HG02610 (cell line): ENCODE measurements at regions not wholly inside any gene's neighbourhood (a gene's known extent, or its start where the extent isn't known, plus 50 kb on each side); places are given as distances from the start of the nearest gene placed in this dataset.

Experiments
- ATAC-seq: cut with Tn5 transposase; IDR thresholded peaks from one replicate; pipeline ENCODE4 v1.9.1; 2021; ENCODE audit warnings: mild to moderate bottlenecking, moderate library complexity; ENCODE audit not compliant: unreplicated experiment

DNA sequence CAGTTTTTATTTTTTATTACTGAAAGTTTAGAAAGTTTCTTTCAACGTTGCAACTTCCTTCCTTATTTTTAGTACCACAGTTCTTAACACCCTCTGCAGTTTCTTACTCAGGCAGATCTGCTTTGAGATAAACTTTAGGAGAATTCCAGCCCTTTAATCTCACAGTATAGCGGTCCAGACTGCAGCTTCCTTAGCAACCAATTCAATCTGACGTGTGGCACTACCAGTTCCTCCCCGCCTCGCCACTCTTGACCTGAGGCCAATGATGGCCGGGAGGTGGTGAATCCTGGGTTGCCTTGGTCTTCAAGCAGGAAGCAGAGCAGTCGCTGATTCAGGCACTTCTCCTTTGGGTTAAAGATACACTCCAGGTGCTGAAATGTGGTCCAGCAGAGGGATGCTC, 334.3 kb upstream of the TRPC7 start:
- no peak for ATAC-seq

DNA sequence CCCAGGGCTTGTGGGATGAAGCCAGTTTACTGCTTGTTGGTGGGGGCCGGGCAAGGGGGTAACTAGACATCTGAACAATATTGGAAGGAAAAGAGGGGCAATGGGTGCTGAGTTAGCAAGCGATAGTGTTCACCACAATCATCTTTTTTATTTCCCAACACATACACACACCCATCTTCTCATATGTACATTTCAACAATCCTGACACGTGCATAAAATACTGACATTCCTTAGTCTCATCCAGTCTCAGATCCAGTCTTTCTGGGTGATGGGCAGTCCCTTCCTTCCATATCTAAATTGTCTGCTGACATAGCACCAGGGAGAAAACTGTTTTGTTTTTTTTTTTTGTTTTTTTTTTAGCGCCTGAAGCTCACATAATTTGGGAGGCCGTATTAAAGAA, 333.6 kb upstream of the TRPC7 start:
- ATAC-seq: no peak

DNA sequence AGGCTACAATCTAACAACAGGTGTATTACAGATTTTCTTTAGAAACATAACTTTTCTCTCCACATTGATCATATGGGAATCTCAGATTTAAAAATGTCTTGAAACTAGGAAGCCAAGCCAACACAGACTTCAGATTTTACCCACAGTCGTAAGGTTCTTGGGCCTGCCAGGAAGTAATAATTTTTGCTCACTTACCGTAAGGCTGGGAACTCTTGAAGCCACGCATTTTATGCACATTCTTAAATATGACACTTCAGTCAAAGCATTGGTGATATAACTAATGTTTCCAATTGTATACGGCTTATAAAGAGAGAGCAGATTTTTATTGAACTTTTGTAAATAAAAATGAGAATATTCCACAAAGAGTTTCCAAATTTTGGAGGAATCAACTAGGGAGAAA, 328.9 kb upstream of the TRPC7 start:
- ATAC-seq: no peak

DNA sequence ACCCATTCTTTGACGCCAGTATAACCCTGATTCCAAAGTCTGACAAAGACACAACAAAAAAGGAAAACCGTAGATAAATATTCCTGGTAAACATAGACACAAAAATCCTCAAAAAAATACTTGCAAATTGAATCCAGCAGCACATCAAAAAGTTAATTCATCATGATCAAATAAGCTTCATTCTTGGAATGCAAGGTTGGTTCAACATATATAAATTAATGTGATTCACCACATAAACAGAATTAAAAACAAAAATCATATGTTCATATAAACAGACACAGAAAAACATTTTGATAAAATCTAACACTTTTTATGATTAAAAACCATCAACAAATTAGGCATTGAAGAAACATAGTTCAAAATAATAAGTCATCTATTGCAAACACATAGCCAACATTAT, 324.2 kb upstream of the TRPC7 start:
- no peak for ATAC-seq

DNA sequence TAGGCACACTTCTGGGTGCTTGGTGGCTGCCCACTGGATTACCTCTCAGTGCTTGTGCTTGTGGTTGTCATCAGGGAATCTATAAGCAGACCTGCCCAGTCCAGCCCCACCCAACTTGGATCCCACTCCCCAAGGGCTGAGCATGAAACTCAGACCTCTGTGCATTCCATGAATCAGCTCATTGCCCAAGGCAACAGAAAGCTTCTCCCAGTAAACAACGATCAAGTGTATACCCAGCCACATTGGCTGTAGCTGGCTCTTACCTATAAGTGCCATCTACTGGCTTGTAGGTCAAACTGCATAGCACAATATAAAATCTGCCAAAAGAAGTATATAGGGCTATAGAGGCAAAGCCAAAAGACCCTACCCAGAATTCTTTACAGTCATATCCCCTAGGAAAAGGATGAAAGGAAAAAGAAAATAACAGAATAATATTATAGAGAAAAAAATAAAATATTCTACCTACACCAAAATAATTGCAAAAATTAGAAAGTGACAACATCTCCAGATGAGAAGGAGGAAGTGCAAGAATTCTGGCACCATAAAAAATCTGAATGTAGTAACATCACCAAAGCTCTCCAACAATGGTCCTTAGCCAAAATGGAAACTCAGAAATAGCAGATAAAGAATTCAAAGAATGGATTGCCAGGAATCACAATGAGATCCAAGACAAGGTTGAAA, 321.0 kb upstream of the TRPC7 start:
- no peak for ATAC-seq

DNA sequence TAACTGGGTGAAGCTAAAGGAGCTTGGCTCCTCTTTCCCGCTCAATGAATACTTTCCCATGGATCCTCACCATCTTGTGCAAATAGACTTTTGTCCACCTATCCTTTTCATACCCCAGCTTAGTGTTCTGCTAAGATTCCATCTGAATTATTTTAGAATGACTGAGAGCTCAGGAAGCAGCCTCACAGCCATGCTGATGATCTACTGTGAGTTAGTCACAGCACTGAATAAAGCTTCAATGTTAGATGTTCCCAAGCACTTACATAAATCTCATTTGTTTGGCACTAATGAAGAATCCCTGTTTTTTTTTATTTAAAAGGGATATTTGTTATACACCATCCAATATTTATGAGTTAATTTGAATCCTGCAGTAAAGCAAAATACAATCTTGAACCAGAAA, 317.6 kb upstream of the TRPC7 start:
- ATAC-seq: no peak

DNA sequence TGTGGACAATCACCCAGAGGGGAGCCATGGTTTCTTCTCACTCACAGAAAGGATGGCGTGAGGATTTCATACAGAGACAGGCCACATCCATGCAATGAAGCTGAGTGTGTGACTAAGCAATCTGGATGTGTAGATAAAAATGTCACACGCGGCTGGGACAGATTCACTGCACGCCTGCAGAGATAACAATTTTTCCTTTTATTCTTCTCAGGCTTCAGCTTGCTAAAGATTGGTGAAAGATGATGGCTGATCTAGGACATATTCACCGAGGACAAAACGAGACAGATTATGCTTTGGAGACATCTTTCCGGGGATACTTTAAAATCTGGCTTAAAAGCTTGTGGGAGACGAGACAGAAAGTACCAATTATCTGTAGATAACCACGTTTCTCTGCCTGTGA, 313.9 kb upstream of the TRPC7 start:
- ATAC-seq: no peak

DNA sequence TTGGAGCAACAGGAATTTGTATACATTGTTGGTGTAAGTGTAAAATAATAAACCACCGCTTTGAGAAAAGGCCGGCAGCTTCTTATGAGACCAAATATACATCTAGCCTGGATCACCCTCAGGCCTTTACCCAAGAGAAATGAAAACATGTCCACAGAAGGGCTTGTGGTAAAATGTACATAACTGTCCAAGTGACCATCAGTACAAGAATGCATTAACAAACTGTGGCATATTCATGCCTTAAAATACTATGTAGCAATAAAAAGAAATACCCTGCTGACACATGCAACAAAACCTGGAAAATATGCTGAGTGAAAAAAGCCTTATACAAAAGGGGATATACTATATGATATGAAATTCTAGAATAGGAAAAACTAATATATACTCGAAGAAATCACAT, 311.9 kb upstream of the TRPC7 start:
- ATAC-seq: no peak

DNA sequence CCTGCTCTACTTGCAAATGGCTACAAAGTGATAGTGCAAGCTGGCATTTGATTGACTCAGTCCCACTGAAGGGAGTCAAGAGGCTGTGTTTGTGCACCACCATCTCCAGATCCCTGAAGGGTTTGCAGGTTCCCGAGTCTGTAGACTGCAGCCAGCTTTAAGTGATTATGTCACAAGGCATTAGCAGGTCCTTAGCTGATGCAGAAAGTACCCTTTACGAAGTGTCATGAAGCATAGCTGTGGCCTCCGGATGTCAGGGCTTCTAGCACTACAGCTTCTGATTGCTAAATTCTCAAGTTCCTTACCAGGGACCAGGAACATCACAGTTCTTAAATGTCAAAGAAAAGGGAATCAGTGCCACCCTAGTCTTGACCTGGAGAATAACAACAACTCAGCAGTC, 311.3 kb upstream of the TRPC7 start:
- ATAC-seq: no peak

DNA sequence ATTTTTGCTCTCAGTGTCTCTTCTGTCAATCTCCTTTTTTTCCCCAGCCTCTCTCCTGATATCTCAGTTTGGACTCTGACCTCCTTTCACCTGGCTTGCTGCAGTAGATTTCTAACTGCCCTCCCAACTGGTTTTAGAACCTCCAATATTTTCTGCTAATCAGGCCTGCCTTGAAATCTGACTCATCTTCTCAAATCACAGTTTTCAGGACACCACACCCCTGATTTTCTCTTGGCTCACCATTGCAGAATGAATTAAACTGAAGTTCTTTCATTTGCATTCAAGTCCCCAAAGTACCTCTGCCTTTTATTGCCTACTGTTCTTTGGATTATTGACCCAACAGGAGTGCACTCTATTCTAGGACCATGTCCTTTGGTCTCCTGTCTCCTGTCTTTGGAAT, 310.4 kb upstream of the TRPC7 start:
- no peak for ATAC-seq

DNA sequence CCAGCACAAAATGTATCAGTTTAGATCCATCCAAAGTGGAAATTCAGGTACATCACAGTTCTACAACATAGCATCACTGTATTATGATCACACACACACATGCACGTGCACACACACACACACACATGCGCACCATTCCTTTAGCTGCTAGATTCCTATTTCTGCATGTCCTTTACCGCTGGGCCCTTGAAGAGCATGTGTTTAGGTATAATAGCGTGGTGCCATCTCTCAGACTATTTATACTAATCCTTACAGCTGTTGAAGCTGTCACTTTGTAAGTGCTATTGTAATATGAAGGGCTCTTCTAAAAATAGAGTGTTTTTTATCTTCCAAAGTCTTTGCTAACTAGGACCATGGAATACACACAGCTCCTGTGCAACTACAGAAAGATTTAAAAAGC, 308.8 kb upstream of the TRPC7 start:
- no peak for ATAC-seq

DNA sequence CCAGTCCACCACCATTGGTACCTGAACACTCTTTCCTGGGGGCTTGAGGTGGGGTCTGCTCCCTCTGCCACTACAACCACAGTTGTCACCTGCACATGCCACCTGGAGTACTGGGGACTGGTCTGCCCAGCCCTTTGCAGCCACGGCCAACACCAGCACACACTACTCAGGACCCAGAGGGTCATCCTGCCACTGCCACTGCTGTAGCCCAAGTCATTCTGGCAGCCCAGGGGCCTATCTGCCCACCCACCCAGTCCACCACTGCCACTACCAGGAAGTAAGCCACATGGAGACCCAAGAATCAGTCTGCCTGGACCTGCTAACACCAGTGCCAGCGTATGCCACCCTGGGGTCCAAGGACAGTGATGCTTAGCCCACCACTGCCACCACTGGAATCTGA, 302.4 kb upstream of the TRPC7 start:
- no peak for ATAC-seq

DNA sequence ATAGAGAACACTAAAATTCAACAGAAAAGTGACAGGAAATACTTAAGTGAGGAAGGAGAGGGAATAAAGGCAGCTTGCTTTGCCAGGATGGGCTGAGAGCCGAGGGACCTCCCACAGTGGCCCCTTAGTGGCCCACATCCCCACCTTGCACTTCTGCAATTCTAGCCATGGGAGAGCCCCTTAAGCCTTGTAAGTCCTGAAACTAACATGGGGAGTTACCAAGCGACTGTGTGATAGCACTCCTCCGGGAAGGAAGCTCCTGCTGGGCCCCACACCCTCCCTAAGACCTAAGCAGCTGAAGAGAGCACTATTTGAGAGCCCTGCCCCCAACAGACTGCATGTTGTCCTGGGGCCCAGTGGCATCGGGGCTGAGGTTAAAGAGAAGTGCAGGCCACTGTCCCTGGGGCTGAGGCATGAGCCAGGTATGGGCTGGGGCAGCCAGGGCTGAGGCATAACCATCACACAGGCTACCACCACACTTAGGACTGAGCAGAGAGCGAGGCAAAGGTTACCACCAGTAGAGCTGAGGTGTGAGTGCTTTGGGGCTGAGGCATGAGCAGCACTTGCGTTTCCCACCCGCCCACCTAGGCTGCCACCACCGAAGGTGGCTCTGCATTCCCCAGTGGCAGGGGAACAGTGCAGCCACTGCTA, 301.8 kb upstream of the TRPC7 start:
- peak; percentile 68 for ATAC-seq

DNA sequence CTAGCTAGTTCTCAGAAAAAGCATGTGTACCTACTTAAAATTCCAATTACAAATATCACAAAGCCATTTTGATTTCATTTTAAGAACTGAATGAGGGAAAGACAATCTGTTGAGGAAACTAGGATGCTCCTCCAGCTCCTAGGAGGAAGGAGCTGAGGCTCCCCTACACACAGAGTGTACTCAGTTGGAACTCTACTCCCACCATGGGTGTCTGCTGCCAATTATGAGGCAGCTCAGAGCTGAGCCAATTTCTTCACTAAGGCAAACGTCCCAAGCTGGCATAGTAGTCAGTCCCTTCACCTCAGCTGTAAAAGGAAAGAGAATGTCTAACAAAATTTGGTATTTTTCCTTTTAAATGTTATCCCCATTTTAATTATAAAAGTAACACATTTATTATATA, 300.0 kb upstream of the TRPC7 start:
- no peak for ATAC-seq

DNA sequence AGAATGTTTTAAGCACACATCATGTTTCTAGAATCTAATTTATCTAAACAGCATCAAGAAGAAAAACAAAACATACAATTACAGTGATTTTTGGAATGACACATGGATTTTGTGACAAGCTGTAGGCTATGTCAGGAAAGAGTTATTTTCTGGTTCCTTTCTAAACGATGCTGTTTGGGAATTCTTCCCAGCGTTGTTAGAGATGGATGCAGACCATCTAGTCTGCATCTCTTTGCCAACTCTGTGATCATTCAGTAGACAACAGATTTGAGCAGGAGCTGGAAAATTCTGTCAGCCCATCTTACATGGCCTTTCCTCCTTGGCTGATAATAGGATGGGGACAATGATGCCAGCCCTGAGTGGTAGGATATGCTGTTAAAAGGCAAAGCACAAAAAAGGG, 295.7 kb upstream of the TRPC7 start:
- no peak for ATAC-seq

DNA sequence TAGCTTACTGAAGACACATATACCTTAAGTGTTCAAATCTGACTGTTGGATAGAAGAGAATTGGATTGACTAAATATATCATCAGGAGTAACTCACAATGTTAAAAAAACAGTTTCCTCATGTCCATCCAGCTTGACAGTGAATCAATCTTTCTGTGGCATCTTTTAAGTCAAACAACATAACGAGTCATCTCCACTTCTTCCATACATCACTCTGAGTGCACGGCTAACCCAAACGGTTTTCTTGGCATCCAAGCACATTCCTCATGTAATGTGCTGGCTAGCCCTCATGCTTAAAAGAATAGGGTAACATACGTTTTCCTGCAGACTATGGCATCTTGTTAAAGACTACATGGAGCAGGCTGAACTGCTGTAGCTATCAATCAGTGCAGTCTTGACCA, 291.5 kb upstream of the TRPC7 start:
- ATAC-seq: no peak

DNA sequence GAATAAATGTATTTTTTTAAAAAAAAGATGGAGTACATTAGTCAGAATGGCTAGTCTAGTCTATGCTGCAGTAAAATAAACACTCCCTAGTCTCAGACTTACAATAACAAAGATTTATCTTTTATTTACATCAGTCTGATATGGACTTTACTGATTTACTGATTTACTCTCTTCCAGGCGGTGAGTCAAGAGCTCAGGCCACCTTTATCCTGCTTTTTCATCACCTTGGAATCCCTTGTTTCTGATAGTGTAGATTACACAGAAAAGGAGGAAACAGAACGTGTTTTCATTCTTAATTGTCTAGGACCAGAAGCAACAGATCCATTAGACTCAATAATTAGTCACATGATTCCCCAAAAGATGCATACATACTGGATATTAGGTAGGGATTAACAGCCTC, 290.1 kb upstream of the TRPC7 start:
- ATAC-seq: no peak

DNA sequence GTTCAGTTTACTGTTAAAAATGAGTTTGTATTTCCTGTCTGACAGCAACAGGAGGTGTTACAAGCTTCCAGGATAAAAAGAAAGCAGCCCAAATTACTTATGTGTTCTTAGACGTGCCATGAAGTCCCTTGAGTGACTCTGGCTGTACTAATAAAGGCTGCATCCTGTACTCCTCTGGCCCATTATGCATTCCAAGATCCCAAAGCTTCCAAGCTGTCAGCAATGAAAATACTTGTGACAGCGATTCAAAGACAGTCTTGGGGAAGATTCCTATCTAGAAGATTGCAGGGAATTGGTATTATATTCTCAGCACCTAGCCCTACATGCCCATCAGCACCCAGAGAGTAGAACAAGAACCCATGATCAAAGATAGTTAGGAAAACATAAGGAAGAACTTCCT, 281.6 kb upstream of the TRPC7 start:
- ATAC-seq: no peak

DNA sequence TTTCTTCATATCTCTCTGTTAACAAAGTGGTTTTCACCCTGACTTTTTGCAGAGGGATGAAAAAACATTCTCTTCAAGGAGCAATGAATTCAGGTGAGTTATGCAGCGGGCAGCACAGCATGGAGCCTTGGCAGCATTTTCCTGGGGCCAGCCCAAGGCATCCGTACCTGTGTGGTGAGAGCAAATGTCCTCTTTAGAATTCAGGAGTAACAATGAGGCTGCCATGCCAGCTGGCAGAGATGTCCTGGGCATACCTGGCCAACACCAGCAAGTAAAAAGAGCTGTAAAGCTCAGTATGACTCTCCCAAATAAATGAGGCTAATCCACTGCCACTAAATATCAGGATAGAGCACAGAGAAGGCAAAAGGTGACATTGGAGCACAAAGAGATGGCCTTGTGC, 277.6 kb upstream of the TRPC7 start:
- ATAC-seq: no peak

DNA sequence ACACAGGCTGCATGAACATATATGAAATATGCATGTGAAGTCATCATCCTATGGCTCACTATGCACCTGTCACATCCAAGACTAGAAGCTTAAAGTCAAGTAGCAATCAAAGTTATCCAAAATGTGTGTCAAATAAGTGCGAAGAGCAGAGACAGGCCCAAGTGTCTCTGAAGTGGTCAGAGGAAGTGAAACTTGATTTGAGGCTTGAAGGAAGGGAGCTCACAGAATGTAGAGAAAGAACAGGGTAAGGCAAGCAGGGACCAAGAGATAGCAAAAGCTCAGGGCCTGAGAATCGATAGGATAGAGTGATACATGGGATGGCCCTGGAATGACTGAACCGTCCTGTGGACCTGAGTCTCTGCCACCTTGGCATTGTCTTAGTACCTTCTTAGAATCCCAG, 274.3 kb upstream of the TRPC7 start:
- ATAC-seq: no peak

DNA sequence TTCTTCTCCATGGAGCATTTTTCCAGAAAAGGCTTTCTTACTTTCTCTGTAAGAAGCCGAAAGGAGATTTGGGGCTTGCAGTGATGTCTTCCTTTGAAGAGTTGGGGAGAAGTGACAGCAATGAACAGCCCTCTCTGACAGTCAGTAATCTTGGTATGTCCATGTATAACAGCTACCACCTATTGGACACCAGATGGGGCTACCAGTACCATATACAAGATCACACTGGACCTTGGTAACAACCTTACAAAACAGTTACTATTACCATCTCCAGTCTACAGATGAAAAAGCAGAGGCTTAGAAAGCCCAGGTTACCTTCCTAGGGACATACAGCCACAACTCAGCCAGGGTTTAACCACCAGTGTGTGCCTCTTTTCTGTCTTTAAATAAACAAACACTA, 272.7 kb upstream of the TRPC7 start:
- ATAC-seq: no peak

DNA sequence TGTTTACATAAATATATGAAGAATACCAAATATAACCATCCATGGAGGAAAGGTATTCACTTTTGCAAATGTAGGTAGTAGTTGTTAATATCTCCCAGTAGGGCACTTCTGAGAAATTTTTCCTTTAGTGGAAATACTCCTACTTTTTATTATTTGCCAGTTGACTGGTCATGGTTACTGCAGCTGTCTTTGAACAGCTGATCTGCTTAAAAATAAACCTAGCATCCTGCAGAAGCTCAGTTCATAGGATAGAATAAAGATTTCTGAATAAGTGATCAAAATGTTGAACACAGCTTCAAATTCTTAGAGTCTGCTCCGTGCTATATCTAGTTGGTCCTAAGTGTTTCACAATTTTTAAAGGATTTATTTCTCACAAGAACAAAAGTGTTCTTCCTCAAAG, 270.7 kb upstream of the TRPC7 start:
- ATAC-seq: no peak

DNA sequence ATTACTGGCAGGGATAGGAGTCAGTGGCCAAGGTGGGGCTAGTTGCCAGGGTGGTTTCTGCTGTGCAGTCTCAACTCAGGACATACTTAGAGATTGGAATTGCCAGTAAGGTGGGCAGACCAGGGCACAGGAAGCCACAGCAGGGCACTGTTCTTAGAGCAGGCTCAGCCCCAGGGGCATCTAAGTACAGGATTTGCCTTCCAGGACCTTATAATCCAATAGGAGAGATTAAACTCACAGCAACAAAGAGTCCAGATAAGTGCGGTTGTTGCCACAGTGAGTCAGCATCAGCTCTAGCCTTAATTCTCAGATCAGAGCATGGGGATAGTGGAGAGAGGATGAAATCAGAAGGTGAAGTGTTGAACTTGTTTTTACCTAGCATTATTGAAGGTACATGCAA, 265.8 kb upstream of the TRPC7 start:
- no peak for ATAC-seq
